NCI-H187 (cell line): ENCODE measurements at regions not wholly inside any gene's neighbourhood (a gene's known extent, or its start where the extent isn't known, plus 50 kb on each side); places are given as distances from the start of the nearest gene placed in this dataset.

Source experiments
- DNase-seq, 2 experiments: peaks; one replicate each; lab custom pipeline; 2025; lab: John Stamatoyannopoulos, UW

- no peak for DNase-seq
Observed at GRCh38 chr3:178258121-178258520, 278.1 kb upstream of the KCNMB2 start.

- no peak for DNase-seq
Observed at GRCh38 chr3:178259703-178260102, 276.5 kb upstream of the KCNMB2 start.

- DNase-seq: no peak
Observed at GRCh38 chr3:178260887-178261565, 275.2 kb upstream of the KCNMB2 start.

GRCh38 chr3:178263236-178263916 lies 272.9 kb upstream of the KCNMB2 start:
- DNase-seq: no peak

GRCh38 chr3:178267158-178267844 lies 268.9 kb upstream of the KCNMB2 start:
- no peak for DNase-seq

- DNase-seq: no peak
Observed at GRCh38 chr3:178270838-178271237, 265.4 kb upstream of the KCNMB2 start.

GRCh38 chr3:178271740-178272387 lies 264.4 kb upstream of the KCNMB2 start:
- DNase-seq: no peak

GRCh38 chr3:178272841-178273240 lies 263.4 kb upstream of the KCNMB2 start:
- DNase-seq: no peak

- DNase-seq: no peak
Observed at GRCh38 chr3:178274711-178275110, 261.5 kb upstream of the KCNMB2 start.

- DNase-seq: no peak
Observed at GRCh38 chr3:178275311-178275710, 260.9 kb upstream of the KCNMB2 start.

- DNase-seq: no peak
Observed at GRCh38 chr3:178275793-178276192, 260.4 kb upstream of the KCNMB2 start.

GRCh38 chr3:178277605-178278004 lies 258.6 kb upstream of the KCNMB2 start:
- no peak for DNase-seq

- DNase-seq: no peak
Observed at GRCh38 chr3:178283561-178283960, 252.7 kb upstream of the KCNMB2 start.

GRCh38 chr3:178284181-178284580 lies 252.1 kb upstream of the KCNMB2 start:
- no peak for DNase-seq

- DNase-seq: no peak
Observed at GRCh38 chr3:178288074-178288473, 248.2 kb upstream of the KCNMB2 start.

- DNase-seq: no peak
Observed at GRCh38 chr3:178289544-178290160, 246.6 kb upstream of the KCNMB2 start.

GRCh38 chr3:178291574-178292370 lies 244.5 kb upstream of the KCNMB2 start:
- DNase-seq: no peak

GRCh38 chr3:178295292-178295912 lies 240.8 kb upstream of the KCNMB2 start:
- no peak for DNase-seq

- no peak for DNase-seq
Observed at GRCh38 chr3:178297199-178297598, 239.0 kb upstream of the KCNMB2 start.

GRCh38 chr3:178297740-178298139 lies 238.5 kb upstream of the KCNMB2 start:
- no peak for DNase-seq

- DNase-seq: no peak
Observed at GRCh38 chr3:178300441-178300959, 235.7 kb upstream of the KCNMB2 start.
